GM13977 (cell line): ENCODE measurements at regions not wholly inside any gene's neighbourhood (a gene's known extent, or its start where the extent isn't known, plus 50 kb on each side); places are given as distances from the start of the nearest gene placed in this dataset.

Source experiments
- DNase-seq: peaks from one replicate; pipeline ENCODE4 v3.0.0; 2012; ENCODE audit warnings: low spot score
- in situ Hi-C: fragments of 300-500 bp; cut with MboI; formaldehyde crosslinking; loops from one replicate; pipeline ENCODE4 v1.12.0; 2022; ENCODE audit warnings: low sequenced_read_pairs, low pct_unique_long_range_greater_than_20kb, mixed read lengths, inconsistent platforms; ENCODE audit not compliant: unreplicated experiment
- TF ChIP-seq, protein P1 (sequence below): IDR thresholded peaks from 2 replicates; pipeline ENCODE4 v1.5.1; 2012; ENCODE audit warnings: mild to moderate bottlenecking, control low read depth; ENCODE audit not compliant: insufficient read depth; ENCODE audit errors: extremely low read depth, missing control alignments

DNA sequence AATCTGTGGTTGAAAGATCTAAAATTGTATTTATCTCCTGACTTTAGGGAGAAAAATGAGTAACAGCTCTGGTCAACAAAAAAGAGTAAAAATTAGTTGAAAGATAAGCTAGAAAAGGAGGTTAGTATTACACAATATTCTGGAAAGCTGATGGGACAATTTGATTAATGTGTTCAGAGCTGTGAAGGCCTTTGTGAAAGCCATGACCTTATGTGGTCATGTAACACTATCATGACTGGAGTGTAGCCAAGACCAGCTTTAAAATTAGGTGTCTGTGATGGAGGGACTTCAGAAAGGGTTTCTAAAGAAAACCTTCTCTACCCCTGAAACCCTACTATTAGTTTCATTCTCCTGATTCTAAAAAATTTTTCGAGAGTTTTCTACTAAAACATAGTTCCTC is 127.2 kb downstream of the NFKBIZ start:
- in situ Hi-C loops: no loop called here
- TF ChIP-seq, protein P1, sequence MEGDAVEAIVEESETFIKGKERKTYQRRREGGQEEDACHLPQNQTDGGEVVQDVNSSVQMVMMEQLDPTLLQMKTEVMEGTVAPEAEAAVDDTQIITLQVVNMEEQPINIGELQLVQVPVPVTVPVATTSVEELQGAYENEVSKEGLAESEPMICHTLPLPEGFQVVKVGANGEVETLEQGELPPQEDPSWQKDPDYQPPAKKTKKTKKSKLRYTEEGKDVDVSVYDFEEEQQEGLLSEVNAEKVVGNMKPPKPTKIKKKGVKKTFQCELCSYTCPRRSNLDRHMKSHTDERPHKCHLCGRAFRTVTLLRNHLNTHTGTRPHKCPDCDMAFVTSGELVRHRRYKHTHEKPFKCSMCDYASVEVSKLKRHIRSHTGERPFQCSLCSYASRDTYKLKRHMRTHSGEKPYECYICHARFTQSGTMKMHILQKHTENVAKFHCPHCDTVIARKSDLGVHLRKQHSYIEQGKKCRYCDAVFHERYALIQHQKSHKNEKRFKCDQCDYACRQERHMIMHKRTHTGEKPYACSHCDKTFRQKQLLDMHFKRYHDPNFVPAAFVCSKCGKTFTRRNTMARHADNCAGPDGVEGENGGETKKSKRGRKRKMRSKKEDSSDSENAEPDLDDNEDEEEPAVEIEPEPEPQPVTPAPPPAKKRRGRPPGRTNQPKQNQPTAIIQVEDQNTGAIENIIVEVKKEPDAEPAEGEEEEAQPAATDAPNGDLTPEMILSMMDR: no peak
- peak; percentile 33 for DNase-seq

DNA sequence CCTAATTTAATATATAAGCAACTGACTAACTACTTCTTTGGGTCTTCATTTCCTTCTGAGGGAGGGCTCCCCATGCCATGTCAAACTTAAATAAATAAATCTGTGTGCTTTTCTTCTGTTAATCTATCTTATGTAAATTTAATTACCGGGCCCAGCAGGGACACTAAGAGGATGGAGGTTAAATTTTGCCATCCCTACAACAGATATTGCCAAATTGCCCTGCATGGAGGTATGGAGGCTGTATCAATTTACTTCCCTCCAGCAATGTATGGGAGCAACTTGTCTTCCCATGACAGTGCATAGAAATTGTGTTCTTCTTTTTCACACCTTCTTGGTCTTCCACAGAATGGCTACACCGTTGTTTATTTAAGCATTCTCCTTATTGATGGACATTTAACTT is 129.0 kb downstream of the NFKBIZ start:
- no peak for DNase-seq
- in situ Hi-C loops: no loop called here
- TF ChIP-seq, protein P1: no peak

DNA sequence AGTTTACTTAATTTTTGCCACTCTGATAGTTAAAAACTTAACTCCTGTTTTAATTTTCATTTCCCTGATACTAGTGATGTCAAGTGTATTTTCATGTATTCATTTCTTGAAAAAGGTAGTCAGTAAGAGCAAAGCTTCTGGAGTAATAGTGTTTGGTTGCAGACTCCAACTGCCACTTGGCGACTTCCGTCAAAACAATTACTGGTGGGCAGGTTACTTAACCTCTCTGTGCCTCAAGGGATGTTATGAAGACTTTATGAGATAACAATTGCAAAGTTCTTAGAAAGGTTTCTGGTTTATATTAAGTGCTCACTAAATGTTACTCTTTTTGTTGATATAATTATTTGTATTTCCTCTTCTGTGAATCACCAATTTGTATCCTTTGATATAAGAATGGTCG is 129.7 kb downstream of the NFKBIZ start:
- in situ Hi-C loops: no loop called here
- DNase-seq: no peak
- TF ChIP-seq, protein P1: no peak

DNA sequence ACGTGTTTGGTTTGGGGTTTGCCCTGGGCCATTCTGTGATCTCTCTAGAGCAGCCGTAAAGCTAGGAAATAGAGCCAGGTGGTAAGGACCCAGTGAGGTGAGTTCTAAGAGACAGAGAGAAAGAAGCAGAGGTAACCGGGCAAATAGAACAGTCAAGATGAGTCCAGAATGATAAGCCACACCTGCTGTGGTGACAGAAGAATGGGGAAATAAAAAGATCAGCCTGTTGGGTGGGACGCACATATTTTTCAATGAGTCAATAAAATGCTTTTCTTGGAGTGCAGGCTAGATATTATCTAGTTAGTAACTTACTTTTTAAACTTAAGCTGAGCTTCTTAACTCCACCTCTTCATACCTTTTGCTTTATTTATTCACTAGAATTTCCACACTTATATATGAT is 135.0 kb downstream of the NFKBIZ start:
- DNase-seq: no peak
- in situ Hi-C loops: no loop called here
- TF ChIP-seq, protein P1: no peak

DNA sequence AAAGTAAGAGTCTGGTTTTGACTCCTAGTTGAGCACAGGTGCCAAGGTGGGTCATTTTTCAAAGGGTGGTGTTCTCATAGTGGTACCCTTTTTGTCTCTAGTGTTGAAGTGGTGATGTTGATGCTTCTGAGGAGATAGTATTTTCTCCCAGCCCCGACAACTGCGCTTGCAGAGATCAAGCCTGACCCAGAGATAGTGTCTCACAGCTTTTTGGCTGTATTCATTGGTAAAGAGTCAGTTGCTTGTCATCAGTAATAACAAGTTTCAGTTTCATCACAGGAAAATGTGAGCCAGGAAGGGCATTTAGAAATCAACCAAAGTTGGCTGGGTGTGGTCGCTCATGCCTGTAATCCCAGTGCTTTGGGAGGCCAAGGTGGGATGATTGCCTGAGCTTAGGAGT is 139.3 kb downstream of the NFKBIZ start:
- DNase-seq: no peak
- TF ChIP-seq, protein P1: no peak
- in situ Hi-C loops: no loop called here

DNA sequence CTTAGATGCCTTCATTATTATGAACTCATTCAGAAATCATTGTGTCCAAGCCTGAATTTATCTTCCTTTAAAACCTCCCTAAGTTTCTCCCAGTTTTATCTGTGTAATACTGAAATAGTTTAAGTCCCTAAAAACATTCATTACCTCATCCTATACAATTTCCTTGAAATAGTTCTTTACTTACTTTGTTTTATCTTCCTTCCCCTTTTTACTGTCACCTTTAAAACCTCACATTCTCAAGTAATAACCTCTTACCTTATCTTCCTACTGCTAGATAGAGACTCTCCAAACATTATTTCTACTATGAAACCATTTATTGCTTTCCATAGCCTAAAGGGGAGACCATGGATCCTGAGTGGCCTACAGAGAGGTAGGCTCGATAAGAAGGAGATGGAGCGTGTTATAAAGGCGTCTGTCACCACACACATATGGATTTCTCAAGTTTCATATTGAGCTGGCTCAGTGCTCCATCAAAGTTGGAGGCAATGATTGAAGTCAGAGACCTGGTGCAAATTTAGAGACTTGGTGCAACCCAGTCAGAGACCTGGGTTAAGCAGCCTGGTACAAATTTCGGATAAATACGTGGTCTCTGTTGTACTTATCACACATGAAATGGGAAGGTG is 140.4 kb downstream of the NFKBIZ start:
- DNase-seq: no peak
- in situ Hi-C loops: no loop called here
- TF ChIP-seq, protein P1: no peak

DNA sequence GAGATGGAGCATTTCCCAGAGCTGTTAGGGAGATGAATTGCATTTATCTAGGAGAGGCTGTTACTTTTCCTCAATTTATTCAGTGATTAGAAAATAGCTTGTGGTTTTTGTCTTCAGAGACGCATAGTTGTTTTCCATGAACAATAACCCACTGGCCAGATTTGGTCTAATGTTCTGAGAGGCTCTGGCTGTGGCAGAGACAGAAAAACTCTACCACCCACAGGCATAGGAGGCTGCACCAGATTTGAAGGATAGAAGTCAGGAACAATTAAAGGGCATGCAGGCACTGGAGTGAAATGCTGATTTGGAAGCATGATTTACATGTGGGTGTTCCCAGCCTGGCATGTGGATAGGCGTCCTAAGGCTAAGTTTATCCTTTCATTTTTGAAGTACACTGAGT is 143.5 kb downstream of the NFKBIZ start:
- no peak for DNase-seq
- in situ Hi-C loops: no loop called here
- TF ChIP-seq, protein P1: no peak
